Stimulated activated CD4-positive, alpha-beta T cell treated with anti-CD3 and anti-CD28 coated beads, Interleukin-4, amount 100 ng/mL, for 48 hours (primary cell): ENCODE measurements at regions not wholly inside any gene's neighbourhood (a gene's known extent, or its start where the extent isn't known, plus 50 kb on each side); places are given as distances from the start of the nearest gene placed in this dataset.

ENCODE experiments used
- DNase-seq, 2 donors: peaks; one replicate each; pipeline ENCODE4 v3.0.0-alpha.2; 2020; ENCODE audit warnings: low read depth in 2 of 2

- DNase-seq, result no peak
These were observed 1020.5 kb upstream of the SLC10A2 start for GRCh38 chr13:104086759-104087158.

GRCh38 chr13:104086210-104086609, 1020.0 kb upstream of the SLC10A2 start:
- DNase-seq, result no peak

GRCh38 chr13:104085611-104086010, 1019.4 kb upstream of the SLC10A2 start:
- DNase-seq, result no peak

GRCh38 chr13:104074326-104074725, 1008.1 kb upstream of the SLC10A2 start:
- no peak for DNase-seq

GRCh38 chr13:104071806-104072205, 1005.6 kb upstream of the SLC10A2 start:
- no peak for DNase-seq

- no peak for DNase-seq
These were observed 999.1 kb upstream of the SLC10A2 start for GRCh38 chr13:104065328-104065727.

- no peak for DNase-seq
These were observed 991.6 kb upstream of the SLC10A2 start for GRCh38 chr13:104057861-104058260.

- DNase-seq, result no peak
These were observed 979.7 kb upstream of the SLC10A2 start for GRCh38 chr13:104045907-104046306.

GRCh38 chr13:104043184-104043583, 977.0 kb upstream of the SLC10A2 start:
- no peak for DNase-seq

- DNase-seq, result no peak
These were observed 968.7 kb upstream of the SLC10A2 start for GRCh38 chr13:104034891-104035290.

- DNase-seq, result no peak
These were observed 959.1 kb upstream of the SLC10A2 start for GRCh38 chr13:104025303-104025702.

GRCh38 chr13:104024416-104025170, 958.4 kb upstream of the SLC10A2 start:
- no peak for DNase-seq

- DNase-seq, result no peak
These were observed 955.7 kb upstream of the SLC10A2 start for GRCh38 chr13:104021806-104022397.

GRCh38 chr13:104017317-104017716, 951.1 kb upstream of the SLC10A2 start:
- DNase-seq, result no peak

GRCh38 chr13:104015646-104016396, 949.6 kb upstream of the SLC10A2 start:
- no peak for DNase-seq

- no peak for DNase-seq
These were observed 948.8 kb upstream of the SLC10A2 start for GRCh38 chr13:104014803-104015645.

GRCh38 chr13:104011505-104012241, 945.5 kb upstream of the SLC10A2 start:
- DNase-seq, result no peak

GRCh38 chr13:104008541-104009435, 942.6 kb upstream of the SLC10A2 start:
- DNase-seq, result no peak

GRCh38 chr13:104008075-104008474, 941.9 kb upstream of the SLC10A2 start:
- no peak for DNase-seq

GRCh38 chr13:104006625-104007075, 940.4 kb upstream of the SLC10A2 start:
- DNase-seq, result no peak
